GM19324 (cell line): ENCODE measurements at regions not wholly inside any gene's neighbourhood (a gene's known extent, or its start where the extent isn't known, plus 50 kb on each side); places are given as distances from the start of the nearest gene placed in this dataset.
A peak's percentile ranks its signal among the peaks of the same experiment; 100 is the strongest.
"Not testable (repeated sequence)": the region's sequence is repeated elsewhere in the genome, so short reads cannot be mapped to it uniquely, and the experiment has no call there.

ENCODE experiments used
- ATAC-seq: cut with Tn5 transposase; IDR thresholded peaks from one replicate; pipeline ENCODE4 v1.9.1; 2021; ENCODE audit warnings: mild to moderate bottlenecking, moderate library complexity; ENCODE audit not compliant: unreplicated experiment, low FRiP score

DNA sequence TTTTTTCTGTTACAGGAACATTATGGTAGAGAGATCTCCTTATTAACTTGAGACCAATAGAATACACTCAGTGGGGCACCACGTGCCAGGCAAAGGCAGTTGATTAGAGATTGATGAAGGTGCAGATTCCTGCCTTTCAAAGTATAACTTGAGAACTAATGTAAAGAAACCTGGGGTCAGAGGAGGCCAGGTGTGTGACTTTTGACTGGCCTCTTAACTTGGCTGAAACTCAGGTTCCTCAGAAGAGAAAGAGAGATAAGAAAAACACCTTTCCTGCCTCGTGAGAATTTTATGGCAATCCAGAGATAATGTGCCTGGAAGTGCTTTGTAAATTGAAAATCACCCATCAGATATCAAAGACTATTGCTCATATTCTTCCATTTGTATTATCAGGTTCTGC, 110.7 kb upstream of the GZMB start:
- no peak for ATAC-seq

DNA sequence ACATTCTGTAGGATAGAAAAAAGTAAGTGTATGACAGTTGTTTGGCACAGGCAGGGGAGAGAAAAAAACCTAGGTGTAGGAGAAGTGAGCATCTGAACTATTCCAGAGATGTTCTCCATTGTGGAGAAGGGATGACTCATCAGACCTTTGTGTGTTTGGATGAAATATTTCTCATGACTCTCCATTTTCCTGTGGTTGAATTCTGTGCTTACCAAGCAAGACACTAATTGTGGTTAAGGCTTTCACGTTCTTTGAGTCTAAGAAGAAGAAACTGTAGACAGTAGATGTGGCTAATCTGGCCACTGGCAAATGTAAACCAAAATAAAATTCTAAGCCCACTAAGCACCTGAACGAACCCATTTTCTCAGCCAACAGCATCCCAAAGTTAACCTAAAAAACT, 107.9 kb upstream of the GZMB start:
- no peak for ATAC-seq

DNA sequence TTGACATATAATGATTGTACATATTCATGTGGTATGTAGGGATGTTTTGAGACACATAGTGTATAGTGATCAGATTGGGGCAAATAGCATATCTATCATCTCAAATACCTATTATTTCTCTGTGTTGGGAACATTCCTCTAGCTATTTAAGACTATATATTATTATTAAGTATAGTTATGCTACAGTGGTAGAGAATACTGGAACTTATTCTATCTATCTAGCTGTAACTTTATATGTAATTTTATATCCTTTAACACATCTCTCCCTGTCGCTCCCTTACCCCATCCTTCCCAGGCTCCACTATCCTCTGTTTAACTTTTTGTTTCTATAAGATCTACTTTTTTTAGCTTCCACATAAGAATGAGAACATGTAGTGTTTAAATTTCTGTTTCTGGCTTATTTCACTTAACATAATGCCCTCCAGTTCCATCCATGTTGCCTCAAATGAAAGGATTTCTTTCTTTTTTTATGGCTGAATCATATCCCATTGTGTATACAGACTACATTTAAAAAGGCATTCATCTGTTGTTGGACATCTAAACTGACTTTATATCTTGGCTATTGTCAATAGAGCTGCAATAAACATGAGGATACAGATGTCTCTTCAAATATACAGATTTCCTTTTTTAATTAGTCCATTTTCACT, 102.1 kb upstream of the GZMB start:
- no peak for ATAC-seq

DNA sequence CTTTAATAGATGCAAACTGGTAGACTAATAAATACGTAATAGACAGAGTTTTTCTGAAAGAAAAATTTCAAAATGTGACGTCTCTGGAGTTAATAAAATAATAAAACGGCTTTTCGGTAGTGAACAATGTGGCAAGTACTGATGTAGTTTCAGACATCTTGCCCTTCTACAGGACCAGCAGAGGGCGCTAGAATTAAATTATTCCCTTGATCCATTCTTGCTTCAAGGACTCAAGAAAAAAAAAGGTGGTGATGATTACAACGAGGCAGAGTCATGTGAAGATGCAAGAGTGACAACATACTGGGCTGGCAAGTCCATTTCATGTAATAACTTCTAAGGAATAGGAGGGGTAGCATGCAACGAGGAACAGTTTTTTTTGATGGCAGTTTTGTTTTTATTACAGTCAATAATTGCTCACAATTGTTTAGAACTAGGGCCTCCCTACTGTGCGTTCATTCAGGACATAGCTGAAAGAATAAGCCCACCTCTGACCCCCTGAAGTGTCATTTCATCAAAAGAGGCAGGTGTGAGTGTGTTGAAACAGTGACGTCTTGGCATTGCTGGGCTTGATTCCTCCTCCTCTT, 101.0 kb upstream of the GZMB start:
- ATAC-seq, result no peak

DNA sequence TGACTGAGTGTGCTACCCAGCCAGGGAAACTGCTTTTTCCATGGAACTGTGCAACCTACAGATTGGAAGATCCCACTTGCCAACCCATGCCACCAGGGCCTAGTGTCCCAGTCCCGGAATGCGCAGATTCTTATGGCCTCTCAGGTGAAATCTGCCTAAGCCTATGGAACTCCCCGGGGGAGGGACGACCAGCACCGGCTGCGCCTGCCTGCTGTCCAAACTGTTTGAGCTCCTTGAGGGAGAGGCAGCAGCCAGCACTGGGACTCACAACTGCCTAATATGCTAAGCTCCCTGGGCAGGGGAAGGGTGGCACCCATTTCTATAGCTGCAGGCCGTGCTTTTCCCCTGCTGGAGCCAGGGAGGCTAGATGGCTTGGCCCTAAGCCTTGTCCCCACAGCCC, 92.5 kb upstream of the GZMB start:
- no peak for ATAC-seq

DNA sequence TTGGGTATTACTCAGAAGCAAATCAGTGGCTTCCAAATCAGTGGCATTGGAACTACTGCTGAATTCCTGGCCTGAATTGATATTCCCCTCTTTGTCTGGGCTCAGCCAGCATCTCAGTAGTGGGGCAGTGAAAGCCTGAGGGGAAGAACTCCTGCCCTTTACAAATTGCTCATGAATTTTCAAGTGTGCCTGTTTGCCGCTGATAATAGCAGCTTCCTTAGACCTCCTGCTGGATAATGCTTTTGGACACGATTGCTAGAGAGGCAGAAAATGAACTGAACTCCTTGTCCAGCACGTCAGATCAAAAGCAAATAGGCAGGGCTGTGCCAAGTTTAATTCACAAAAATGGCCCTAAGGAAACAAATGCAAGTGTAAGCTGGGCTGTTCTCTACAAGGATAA, 91.3 kb upstream of the GZMB start:
- no peak for ATAC-seq

DNA sequence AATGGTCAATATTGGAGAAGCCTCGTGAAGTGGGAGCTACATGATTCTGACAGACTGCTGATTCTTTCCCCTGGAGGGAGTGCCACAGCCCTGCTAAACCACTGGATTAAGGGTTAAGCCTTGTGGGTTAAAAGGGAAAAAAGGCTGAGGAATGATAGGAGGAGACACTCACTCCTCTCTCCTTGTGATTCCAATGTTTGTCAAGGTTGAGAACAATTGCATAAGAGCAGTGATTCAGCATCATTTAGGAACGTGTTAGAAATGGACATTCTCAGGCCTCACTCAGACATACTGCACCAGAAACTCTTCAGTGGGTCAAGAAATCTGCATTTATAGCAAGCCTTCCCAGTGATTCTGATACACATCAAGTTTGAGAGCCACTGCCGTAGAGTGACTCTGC, 87.8 kb upstream of the GZMB start:
- no peak for ATAC-seq

DNA sequence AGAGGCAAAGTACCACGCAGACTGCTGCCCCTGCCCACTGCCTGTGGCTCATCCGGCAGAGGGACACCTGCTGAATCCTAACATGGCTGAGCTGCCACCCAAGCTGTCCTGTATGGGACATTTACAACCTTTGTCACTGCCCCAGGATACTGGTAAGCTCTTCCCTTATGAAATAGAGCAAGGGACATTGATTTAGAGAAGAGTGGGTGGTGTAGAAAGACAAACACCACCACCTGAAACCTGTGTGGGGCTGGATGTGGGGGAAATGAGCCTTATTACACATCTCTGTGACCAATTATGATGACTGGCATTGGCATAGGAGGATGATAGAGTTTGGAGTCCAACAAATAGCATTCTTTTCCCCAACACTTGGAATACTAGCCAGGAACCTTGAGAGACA, 81.2 kb upstream of the GZMB start:
- no peak for ATAC-seq

DNA sequence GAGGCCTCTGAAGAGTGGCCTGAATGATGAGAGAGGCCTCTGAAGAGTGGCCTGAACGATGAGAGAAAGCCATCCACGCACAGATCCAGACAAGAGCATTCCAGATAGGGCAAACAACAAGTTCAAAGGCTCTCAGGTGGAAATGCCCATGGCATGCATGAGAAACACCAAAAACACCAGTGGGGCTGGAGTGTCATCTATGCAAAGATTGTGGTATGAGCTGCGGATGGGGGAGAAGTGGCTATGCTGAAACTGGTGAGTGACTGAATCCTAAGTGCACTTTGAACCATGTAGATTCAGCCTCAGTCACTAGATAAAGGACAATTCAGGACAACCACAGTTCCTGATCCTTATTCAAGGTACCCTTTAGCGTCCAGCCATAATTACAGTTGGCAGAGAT, 79.4 kb upstream of the GZMB start:
- peak; percentile 82 for ATAC-seq

DNA sequence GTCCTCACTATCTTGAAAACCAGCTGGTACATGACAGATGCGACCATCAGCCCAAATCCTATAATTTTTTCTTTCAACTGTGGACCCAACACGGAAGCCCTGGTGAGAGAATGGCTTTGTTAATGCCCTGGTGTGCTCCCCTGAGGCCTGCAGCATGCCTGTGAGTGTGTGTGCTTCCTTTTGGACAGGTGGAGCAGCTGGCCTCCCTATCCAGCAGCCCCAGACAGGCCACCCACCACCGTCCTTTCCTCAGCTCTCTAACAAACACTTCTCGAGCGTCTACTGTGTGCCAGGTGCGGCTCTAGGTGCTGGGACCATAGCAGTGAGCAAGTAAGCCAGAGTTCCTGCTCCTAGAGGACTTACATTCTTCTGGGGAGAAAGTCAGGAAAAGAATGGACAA, 78.9 kb upstream of the GZMB start:
- ATAC-seq, result peak; percentile 23

DNA sequence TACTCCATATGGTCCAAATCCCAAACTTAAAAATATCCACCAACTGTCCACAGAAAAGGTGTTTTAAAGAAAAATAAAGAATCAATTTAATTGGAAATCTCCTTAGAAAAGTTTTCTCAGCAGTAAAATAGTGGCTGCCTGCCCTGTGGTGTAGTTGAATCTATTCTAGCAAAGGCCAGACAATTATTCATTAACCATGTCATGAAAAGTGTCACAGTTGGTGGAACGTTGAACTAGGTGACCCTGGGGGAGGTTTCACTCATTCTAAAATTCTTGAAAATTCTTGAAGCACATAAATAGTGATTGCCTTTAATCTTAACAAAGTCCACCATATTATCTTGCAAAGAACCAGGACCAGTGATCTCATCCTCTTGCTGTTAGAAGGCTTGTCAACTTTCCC, 78.4 kb upstream of the GZMB start:
- ATAC-seq, result no peak

DNA sequence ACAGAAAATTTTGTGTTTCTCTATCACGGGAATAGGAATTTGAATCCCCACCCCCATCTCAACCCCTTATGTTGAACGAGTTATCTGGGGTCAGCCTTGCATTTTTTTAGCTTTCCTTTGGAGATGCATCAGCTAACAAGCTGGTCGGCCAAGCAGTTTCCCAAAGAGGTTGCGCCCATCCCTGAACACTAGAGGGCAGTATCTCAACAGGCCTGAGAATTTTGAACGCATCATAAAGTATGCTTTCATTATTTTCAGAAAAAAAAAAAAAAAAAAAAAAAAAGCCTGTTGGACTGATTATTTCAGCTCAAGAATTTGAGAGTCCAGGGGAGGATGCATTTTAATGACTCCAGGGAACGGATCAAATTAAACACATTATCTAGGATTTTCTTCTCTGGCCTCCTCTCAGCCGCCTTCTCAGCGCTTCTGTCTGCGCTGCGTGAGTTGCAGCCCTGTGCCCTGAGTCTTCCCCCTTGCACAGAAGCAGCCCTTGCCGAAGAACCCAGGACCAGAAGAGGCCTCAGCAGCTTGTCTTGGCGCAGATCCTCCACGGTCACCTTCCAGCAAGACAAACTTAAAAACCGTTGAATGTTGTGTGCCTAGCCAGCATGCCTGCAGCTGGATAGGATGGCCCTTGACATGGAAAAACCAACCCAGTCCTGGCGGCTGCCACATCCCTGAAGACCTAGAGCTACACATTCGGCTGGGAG, 76.6 kb upstream of the GZMB start:
- ATAC-seq, result no peak

DNA sequence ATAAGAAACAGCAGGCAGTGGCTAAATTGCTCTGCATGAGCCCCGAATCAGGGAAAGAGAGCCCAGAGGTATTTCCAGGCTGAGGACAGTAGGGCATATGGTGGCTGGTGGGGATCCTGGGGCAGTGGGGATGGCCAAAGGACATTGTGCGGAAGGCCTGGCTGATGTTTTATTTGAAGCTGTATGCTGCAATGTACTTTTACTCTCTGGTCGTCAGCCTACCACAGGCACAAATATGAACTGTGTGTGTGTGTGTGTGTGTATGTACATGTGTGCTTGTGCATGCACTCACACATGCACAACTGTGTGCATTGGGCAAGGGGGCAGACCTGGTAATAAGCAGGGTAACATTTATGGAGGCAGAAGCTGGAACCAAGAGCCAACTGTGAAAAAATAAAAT, 74.7 kb upstream of the GZMB start:
- no peak for ATAC-seq

DNA sequence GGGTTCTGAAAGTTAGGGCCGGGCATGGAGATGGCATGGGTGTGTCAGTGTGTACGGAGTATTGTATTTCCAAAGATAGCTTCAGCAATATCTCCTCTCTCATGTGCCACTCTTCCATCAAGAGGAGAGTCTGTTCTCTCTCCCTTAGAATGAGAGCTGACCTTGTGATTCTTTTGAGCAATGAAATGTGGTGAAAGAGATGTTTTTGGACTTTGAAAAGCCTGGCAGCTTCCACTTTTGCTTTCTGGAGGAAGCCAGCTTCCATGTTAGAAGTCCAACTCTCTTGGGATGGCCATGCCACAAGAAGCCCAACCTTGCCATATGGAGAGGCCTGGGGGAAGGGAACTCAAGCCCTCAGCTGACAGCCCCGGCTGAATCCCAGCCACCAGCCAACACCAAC, 72.4 kb upstream of the GZMB start:
- ATAC-seq, result no peak

DNA sequence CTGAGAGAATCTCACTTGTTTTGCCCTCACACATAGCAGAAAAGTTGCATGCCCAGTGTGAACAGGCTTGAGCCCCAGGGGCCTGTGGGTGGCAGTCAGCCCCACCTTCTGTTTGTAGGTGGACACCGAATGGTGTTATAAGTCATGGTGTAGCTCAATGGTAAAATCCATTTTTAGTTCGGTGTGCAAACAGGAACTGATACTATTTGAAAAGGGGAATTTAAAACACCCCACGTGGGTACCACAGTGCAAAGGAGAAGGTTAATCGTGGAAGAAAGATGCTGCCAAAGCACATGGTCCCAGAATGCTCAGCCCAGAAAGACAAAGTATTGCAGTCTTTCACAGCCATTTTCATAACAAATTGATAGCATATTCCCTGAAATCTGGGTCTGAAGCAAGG, 71.8 kb upstream of the GZMB start:
- ATAC-seq, result peak; percentile 82

DNA sequence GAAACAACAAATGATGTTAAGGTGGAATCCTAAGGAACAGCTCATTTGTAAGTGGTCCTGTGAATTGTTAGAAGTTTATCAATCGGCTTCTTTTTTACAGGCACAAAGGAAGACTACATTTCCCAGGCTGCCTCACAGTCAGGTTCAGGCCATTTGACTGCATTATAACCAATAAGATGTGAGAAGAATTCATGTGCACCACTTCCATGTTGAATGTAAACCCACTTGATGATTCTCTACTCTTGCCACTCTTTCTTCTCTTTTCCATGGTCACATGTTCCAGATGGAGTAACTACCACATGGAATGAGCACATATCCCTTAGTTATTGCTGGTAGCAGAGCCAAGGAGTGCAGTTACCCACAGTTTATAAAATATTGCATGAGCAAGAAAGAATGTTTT, 67.1 kb upstream of the GZMB start:
- no peak for ATAC-seq

DNA sequence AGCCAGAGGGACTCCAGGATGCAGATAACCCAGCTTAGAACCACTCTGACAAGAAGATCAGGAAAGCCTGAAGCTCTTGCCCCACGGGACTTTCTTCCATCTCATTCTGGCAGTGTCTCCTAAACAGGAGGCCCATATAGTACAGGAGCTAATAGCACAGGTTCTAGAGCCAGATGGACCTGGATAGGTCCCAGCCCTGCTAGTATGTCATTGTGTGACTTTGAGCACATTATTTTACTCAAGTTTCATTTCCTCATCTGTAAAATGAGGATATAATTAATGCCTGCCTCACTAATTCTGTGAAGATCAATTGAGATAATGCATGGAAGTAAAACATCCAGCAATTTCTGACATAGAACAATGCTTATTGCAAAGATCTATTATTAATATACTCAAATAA, 66.5 kb upstream of the GZMB start:
- ATAC-seq, result no peak

DNA sequence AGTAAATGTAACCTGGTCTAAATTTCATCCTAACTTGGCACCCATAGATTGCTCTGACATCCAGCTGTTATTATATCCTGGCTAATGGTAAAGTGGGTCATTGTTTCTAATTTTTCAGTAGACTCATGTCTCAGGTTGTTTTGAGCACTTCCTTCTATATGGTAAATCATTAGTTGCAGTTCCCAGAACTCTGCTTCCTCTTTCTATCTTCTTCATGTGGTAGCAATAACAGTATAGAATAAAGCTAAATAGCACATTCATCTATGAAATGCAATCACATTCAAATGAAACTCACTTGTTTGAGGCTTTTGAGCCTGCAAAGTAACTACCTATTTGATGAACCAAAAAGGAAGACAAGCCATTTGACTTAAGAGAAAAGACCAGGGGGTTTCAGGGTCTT, 65.1 kb upstream of the GZMB start:
- peak; percentile 55 for ATAC-seq

DNA sequence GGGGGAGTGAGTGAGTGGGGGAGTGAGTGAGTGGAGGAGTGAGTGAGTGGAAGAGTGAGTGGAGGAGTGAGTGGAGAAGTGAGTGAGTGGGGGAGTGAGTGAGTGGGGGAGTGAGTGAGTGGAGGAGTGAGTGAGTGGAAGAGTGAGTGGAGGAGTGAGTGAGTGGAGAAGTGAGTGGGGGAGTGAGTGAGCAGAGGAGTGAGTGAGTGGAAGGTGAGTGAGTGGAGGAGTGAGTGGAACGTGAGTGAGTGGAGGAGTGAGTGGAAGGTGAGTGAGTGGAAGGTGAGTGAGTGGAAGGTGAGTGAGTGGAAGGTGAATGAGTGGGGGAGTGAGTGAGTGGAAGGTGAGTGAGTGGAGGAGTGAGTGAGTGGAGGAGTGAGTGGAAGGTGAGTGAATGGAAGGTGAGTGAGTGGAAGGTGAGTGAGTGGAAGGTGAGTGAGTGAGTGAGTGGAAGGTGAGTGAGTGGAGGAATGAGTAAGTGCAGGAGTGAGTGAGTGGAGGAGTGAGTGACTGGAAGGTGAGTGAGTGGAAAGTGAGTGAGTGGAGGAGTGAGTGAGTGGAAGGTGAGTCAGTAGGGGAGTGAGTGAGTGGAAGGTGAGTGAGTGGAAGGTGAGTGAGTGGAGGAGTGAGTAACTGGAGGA, 62.4 kb upstream of the GZMB start:
- ATAC-seq, result not testable (repeated sequence)

DNA sequence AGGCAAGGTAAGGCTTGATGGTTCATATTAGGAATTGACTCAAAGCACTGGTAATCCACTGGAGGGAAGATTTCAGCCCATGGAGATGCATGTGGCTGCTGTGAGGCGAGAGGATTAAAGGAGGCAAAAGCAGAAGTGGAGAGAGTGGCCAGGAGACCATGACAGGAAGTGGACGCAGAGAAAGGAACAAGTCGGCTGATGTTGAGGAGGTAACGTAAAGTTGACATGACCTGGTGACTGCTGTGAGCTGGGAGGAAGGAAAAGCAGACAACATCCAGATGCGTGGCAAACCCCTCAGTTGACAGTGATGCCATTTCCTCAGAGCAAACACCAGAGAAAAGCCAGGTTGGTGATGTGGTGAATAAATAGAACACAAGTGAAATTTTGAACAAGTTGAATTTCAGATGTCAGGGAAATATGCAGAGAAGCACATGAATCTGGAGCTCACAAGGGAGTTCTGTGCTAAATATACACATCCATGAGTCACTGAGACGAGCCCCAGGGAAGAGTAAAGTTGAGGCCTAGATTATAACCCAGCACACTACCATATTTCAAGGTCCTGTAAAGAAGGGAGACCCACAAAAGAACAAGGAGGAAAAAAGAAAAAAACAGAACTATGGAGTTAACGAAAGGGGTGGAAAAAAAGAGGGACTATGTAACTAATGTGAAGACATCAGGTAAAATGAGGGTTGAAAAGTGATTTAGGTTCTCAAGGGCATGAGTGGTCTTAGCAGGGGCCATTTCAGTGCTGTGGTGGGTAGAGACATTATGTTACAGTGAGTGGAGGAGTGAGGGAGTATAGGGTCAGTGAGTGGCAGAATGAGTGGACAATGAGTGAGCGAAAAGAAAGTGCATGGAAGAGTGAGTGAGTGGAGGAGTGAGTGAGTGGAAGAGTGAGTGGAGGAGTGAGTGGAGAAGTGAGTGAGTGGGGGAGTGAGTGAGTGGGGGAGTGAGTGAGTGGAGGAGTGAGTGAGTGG, 61.6 kb upstream of the GZMB start:
- ATAC-seq, result no peak

DNA sequence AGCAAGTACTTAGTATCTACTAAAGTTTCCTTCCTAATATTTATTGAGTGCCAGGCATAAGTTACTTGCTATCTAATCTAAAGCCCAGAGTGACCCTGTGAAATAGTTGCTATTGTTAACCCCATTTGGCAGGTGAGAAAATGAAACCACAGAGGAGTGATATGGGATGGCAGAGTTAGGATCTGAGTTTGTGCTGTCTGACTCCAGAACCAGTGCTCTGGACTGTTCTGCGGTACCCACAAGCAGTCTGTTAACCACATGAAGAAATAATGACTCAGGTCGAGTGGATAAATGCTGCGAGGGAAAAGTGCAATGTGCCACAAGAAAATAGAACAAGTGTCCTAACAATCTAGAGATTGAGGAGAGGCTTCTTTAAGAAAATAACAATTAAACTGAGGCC, 60.7 kb upstream of the GZMB start:
- no peak for ATAC-seq
